GM06990 (cell line): ENCODE measurements at regions not wholly inside any gene's neighbourhood (a gene's known extent, or its start where the extent isn't known, plus 50 kb on each side); places are given as distances from the start of the nearest gene placed in this dataset.

Experiments
- DNase-seq: peaks from one replicate; pipeline ENCODE4 v3.0.0-alpha.2; 2011; ENCODE audit not compliant: insufficient read length; ENCODE audit errors: extremely low read depth
- H3K27me3 ChIP-seq: replicated peaks from 2 replicates; pipeline ENCODE4 v1.6.0; 2011; ENCODE audit warnings: low read length; ENCODE audit not compliant: control insufficient read depth, insufficient read depth
- H3K36me3 ChIP-seq: 2 replicates; pipeline ENCODE4 v1.5.1; 2011; ENCODE audit warnings: low read length; ENCODE audit not compliant: control insufficient read depth, insufficient read depth
- H3K4me3 ChIP-seq: replicated peaks from 2 replicates; pipeline ENCODE4 v1.5.1; 2011; ENCODE audit warnings: low read depth, mild to moderate bottlenecking, control low read depth, low read length
- TF ChIP-seq, protein P1 (sequence below): IDR thresholded peaks from 2 replicates; pipeline ENCODE4 v1.5.1; 2011; ENCODE audit warnings: low read length, control low read depth, mild to moderate bottlenecking, inconsistent platforms; ENCODE audit not compliant: insufficient read depth, poor library complexity, severe bottlenecking

DNA sequence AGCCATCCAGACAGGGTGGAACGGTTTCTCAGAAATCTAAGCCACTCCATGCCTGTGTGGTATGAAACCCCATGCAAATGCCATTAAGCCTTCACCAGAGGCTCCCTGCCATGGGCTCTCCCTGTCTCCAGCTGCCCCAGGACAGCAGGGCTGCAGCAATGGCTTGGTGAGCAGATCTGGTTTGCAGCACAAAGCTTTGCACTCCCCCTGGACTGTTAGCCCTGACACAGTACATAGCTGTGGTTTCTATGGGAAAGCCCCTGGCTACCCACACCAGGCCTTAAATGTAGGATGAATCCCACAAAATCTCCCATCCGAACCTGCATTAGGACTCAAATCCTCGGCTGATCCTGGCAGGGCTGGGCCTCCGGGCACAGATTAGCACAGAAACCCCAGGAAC lies 291.6 kb downstream of the TNS1 start:
- no peak overlapping the region for H3K4me3 ChIP-seq
- TF ChIP-seq, protein P1, sequence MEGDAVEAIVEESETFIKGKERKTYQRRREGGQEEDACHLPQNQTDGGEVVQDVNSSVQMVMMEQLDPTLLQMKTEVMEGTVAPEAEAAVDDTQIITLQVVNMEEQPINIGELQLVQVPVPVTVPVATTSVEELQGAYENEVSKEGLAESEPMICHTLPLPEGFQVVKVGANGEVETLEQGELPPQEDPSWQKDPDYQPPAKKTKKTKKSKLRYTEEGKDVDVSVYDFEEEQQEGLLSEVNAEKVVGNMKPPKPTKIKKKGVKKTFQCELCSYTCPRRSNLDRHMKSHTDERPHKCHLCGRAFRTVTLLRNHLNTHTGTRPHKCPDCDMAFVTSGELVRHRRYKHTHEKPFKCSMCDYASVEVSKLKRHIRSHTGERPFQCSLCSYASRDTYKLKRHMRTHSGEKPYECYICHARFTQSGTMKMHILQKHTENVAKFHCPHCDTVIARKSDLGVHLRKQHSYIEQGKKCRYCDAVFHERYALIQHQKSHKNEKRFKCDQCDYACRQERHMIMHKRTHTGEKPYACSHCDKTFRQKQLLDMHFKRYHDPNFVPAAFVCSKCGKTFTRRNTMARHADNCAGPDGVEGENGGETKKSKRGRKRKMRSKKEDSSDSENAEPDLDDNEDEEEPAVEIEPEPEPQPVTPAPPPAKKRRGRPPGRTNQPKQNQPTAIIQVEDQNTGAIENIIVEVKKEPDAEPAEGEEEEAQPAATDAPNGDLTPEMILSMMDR = no peak
- DNase-seq = no peak
- no peaks in the 10 kb centered on the region for H3K36me3 ChIP-seq
- no peaks in the 10 kb centered on the region; the same call in none of the 2 replicates for H3K27me3 ChIP-seq

- TF ChIP-seq, protein P1 = no peak
- H3K4me3 ChIP-seq = no peak overlapping the region
- H3K27me3 ChIP-seq = no peaks in the 10 kb centered on the region; the same call in none of the 2 replicates
- H3K36me3 ChIP-seq = no peaks in the 10 kb centered on the region
- DNase-seq = no peak
Observed at GRCh38 chr2:217710211-217710765, 292.5 kb downstream of the TNS1 start.

- TF ChIP-seq, protein P1 = no peak
- no peak for DNase-seq
- Histone ChIP-seq H3K4me3 (no peak overlapping the region), H3K27me3 (no peaks in the 10 kb centered on the region; the same call in none of the 2 replicates), H3K36me3 (no peaks in the 10 kb centered on the region)
Observed at GRCh38 chr2:217709478-217710210, 293.2 kb downstream of the TNS1 start.

DNA sequence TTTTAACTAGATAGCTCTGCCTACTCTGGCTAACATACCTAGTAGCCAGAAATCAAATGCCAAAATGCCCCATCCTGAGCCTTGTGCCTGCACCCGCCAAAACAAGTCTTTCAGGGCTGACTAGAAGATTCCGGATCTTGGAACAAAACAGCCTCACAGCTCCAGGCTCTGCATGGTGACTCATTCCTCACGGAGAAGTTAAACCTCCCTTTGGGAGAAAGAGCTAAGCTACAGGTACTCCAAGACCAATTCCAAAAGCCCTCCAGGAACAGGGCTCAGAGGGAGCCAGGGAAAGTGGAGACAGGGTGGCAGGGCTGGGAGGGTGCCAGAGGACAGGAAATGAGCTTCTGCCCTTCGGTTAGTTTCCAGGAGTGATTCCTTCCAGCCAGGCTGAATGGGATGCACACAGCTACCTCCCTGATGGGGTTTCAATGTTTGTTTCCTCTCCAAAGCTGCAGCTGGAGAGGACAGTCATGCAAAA lies 295.6 kb downstream of the TNS1 start:
- Histone ChIP-seq H3K4me3 (no peak overlapping the region), H3K36me3 (no peaks in the 10 kb centered on the region), H3K27me3 (no peaks in the 10 kb centered on the region; the same call in 1 of the 2 replicates)
- TF ChIP-seq, protein P1 = no peak
- DNase-seq = no peak

DNA sequence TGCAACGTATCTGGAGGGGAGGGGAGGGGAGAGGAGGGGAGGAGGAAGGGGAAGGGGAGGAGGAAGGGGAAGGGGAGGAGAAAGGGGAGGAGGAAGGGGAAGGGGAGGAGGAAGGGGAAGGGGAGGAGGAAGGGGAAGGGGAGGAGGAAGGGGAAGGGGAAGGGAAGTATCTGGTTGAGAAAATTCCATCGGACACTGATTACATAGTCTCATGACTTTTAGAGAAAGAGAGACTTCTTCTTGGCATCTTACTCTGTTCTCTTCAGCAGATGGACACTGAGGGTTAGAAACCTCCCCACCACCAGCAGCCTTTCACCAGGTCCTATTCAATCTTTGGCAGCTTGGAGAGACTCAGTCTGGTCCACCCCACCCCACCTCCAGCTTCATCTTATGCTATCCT lies 296.3 kb downstream of the TNS1 start:
- DNase-seq = no peak
- no peaks in the 10 kb centered on the region; the same call in 1 of the 2 replicates for H3K27me3 ChIP-seq
- TF ChIP-seq, protein P1 = no peak
- H3K4me3 ChIP-seq = no peak overlapping the region
- H3K36me3 ChIP-seq = no peaks in the 10 kb centered on the region

GRCh38 chr2:217706095-217706494 lies 296.7 kb downstream of the TNS1 start:
- Histone ChIP-seq H3K27me3 (no peaks in the 10 kb centered on the region; the same call in 1 of the 2 replicates), H3K4me3 (no peak overlapping the region), H3K36me3 (no peaks in the 10 kb centered on the region)
- TF ChIP-seq, protein P1 = no peak
- DNase-seq = no peak
